ENCODE measurements at regions not wholly inside any gene's neighbourhood (a gene's known extent, or its start where the extent isn't known, plus 50 kb on each side); places are given as distances from the start of the nearest gene placed in this dataset.

DNA sequence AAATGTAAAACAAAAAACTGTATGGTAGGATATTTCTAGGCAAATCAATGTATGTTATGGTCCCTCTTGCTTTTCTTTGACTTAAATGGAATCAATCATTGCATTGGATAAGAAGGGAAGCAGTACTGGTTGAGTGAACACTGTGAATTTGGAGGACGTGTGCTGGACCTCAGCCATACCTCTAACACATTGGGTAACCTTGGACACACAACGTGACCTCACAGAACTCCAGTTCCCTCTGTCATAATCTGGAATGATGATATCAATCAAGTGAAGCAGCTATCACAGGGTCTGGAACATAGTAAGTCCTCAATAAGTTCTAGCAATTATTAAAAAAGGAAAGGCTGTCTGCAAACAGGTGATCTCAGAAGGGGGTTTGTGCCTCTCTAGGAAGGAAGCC lies 474.9 kb upstream of the TCF4 start:
- in situ Hi-C loops (cut with MboI; ENCODE audit: low pct_unique_long_range_greater_than_20kb, low sequenced_read_pairs, unreplicated experiment) = no loop called here
- no peak for DNase-seq (ENCODE audit: low spot score)
- TF ChIP-seq, protein P1, sequence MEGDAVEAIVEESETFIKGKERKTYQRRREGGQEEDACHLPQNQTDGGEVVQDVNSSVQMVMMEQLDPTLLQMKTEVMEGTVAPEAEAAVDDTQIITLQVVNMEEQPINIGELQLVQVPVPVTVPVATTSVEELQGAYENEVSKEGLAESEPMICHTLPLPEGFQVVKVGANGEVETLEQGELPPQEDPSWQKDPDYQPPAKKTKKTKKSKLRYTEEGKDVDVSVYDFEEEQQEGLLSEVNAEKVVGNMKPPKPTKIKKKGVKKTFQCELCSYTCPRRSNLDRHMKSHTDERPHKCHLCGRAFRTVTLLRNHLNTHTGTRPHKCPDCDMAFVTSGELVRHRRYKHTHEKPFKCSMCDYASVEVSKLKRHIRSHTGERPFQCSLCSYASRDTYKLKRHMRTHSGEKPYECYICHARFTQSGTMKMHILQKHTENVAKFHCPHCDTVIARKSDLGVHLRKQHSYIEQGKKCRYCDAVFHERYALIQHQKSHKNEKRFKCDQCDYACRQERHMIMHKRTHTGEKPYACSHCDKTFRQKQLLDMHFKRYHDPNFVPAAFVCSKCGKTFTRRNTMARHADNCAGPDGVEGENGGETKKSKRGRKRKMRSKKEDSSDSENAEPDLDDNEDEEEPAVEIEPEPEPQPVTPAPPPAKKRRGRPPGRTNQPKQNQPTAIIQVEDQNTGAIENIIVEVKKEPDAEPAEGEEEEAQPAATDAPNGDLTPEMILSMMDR (IDR thresholded peaks at IDR 0.05; ENCODE audit: extremely low read depth, insufficient read depth, missing control alignments) = no peak

DNA sequence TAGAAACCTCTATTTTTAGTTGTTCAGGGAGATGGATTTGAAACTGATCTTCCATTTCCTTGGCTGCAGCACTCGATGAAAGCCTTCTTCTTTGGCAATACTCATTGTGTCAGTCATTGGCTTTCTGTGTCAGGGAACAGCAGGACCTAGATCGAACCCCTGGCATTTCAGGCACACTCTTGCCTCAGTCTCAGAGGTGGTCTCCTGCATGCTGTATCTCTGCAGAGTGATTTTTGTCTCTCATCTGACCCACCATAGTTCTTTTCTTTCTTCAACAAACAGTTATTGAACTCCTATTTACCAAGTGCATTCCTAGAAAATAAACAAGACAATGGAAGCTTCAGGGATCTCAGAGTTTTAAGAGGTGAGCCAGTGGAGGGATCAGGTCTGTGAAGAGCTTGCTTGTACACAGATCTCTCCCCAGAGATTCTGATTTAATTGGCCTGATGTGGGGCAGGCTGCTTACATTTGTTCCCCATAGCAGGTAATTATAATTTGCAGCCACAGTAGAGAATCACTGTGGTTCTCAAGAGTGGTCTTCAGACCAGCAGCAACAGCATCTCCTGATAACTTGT lies 473.1 kb upstream of the TCF4 start:
- no peak for DNase-seq (ENCODE audit: low spot score)
- in situ Hi-C loops (cut with MboI; ENCODE audit: low pct_unique_long_range_greater_than_20kb, low sequenced_read_pairs, unreplicated experiment) = no loop called here

DNA sequence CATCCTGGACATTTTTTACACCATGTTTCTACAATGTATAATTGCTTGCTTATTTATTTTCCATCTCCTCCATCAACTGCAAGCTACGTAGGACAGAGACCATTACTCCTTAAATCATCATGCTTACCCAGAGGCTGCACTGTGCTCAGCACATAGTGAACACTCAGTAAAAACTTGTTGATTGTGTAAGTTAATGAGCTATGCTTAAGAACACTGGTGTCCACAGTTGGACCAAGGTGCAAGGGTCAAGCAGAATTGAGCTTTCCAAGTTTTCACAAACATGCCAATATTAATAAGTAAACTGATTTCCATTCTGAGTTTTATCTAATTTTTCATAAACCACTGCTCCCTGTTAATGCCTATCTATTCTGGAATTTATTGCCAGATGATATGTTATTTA lies 464.2 kb upstream of the TCF4 start:
- TF ChIP-seq, protein P1 (IDR thresholded peaks at IDR 0.05; ENCODE audit: extremely low read depth, insufficient read depth, missing control alignments) = no peak
- in situ Hi-C loops (cut with MboI; ENCODE audit: low pct_unique_long_range_greater_than_20kb, low sequenced_read_pairs, unreplicated experiment) = no loop called here

More for the DNA sequence above, 473.1 kb upstream of the TCF4 start:
- TF ChIP-seq, protein P1 (IDR thresholded peaks at IDR 0.05; ENCODE audit: extremely low read depth, insufficient read depth, missing control alignments) = no peak

DNA sequence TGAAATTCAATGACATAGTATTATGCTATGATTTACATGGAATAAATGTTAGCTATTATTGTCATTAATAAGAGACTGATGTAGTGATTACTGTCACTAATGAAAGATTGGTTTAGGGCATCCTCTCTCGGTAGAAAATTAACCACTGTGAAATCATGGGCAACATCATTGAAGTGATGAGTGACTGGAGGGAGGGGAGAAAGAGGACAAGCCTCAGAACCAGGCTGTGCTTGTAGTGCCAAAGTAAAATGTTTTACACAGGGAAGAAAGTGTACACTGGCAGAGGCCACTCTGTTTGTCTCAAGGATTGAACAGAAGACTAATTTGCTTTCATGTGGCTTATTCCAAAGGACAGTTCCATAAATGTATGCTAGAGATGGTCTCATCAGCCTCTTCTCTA lies 456.2 kb upstream of the TCF4 start:
- in situ Hi-C loops (cut with MboI; ENCODE audit: low pct_unique_long_range_greater_than_20kb, low sequenced_read_pairs, unreplicated experiment) = no loop called here
- TF ChIP-seq, protein P1 (IDR thresholded peaks at IDR 0.05; ENCODE audit: extremely low read depth, insufficient read depth, missing control alignments) = no peak

More for the DNA sequence above, 464.2 kb upstream of the TCF4 start:
- no peak for DNase-seq (ENCODE audit: low spot score)

DNA sequence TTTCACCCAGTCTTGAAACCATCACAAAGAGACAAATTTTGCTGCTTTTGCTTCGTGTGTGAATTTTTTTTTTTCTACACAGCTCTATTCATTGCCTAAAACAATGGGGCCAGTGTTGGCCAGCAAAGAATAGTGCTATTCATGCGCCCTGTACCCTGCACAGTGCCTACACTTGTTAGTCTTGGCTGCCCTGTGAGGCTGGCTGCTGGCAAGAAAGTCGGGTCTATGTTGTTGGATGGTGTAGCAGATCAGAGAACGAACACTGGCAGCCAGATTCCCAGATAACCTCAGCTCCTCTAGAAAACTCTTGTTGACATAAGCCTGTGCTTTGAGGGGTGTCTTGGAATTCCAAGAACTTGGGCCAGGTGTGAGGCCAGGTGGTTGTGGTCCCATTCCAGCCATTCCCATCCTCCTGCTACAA lies 455.7 kb upstream of the TCF4 start:
- TF ChIP-seq, protein P1 (IDR thresholded peaks at IDR 0.05; ENCODE audit: extremely low read depth, insufficient read depth, missing control alignments) = no peak
- DNase-seq (ENCODE audit: low spot score) = no peak
- in situ Hi-C loops (cut with MboI; ENCODE audit: low pct_unique_long_range_greater_than_20kb, low sequenced_read_pairs, unreplicated experiment) = no loop called here

More for the DNA sequence above, 456.2 kb upstream of the TCF4 start:
- DNase-seq (ENCODE audit: low spot score) = no peak

DNA sequence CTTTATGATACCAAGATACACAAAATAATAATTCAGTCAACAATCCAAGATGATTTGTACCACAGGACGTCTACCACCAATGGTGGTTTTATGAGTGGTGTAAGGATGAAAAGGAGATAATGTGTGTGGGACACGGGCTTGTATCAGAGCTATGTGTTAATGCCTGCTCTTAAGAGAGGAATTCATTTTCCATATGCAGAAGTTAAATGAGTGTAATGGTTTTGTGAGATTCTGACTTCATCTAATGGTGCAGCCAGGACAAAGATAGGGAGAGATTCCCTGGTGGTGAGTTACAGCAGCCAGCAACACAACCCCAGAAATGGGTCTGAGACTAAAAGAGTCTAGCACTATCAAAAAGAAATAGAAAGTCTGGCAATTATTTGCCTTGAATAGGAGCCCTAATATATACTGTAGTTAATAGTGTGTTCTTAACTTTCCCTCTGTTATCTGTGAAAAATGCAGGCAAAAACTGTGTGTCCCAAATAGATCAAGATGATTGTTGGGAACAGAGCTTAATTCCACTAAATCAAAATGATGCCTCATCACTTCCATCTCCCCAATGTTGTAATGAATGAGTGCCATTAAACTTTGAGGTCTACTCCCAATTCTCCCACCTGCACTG lies 455.0 kb upstream of the TCF4 start:
- DNase-seq (ENCODE audit: low spot score) = no peak
- in situ Hi-C loops (cut with MboI; ENCODE audit: low pct_unique_long_range_greater_than_20kb, low sequenced_read_pairs, unreplicated experiment) = no loop called here
- TF ChIP-seq, protein P1 (IDR thresholded peaks at IDR 0.05; ENCODE audit: extremely low read depth, insufficient read depth, missing control alignments) = no peak
